Lower leg skin (tissue), 4 donors: ENCODE measurements at regions not wholly inside any gene's neighbourhood (a gene's known extent, or its start where the extent isn't known, plus 50 kb on each side); places are given as distances from the start of the nearest gene placed in this dataset.

Experiments used
- DNase-seq, 2 donors: peaks; one replicate each; pipeline ENCODE4 v3.0.0-alpha.2; 2019; ENCODE audit warnings: low spot score in 2 of 2
- H3K4me3 ChIP-seq: fragments of 200-600 bp; sonication (generic); 2 replicates; pipeline ENCODE4 v1.5.1; 2017; ENCODE audit warnings: mild to moderate bottlenecking, low read depth; ENCODE audit not compliant: poor library complexity, severe bottlenecking
- POLR2A ChIP-seq, 2 donors: fragments of 450-650 bp; IDR thresholded peaks; one replicate each; pipeline ENCODE4 v1.6.1; 2016 to 2017; ENCODE audit warnings: antibody characterized with exemption in 2 of 2, mild to moderate bottlenecking in 1 of 2, moderate library complexity in 1 of 2
- WGBS, 2 donors: methylation state at CpG; one replicate each; pipeline ENCODE4 v1.1.5; 2018; 5-methylcytosine and 5-hydroxymethylcytosine counted together
- intact Hi-C: fragments of 100-400 bp; cut with DNase I; formaldehyde crosslinking; loops from one replicate; pipeline ENCODE4 v1.15.0; 2023; ENCODE audit warnings: low total_unique reads
- TF ChIP-seq, protein P1 (sequence below), 3 donors: fragments of 450-650 bp; IDR thresholded peaks; one replicate each; pipeline ENCODE4 v1.5.1; 2016; ENCODE audit warnings: antibody characterized with exemption in 3 of 3, mild to moderate bottlenecking in 3 of 3, moderate library complexity in 2 of 3

GRCh38 chr2:219951099-219951498 is 323.7 kb downstream of the SLC4A3 start:
- intact Hi-C loops, result no loop called here
- DNase-seq, result no peak
- no peak for TF ChIP-seq POLR2A (IDR thresholded peaks at IDR 0.05)
- TF ChIP-seq, protein P1, sequence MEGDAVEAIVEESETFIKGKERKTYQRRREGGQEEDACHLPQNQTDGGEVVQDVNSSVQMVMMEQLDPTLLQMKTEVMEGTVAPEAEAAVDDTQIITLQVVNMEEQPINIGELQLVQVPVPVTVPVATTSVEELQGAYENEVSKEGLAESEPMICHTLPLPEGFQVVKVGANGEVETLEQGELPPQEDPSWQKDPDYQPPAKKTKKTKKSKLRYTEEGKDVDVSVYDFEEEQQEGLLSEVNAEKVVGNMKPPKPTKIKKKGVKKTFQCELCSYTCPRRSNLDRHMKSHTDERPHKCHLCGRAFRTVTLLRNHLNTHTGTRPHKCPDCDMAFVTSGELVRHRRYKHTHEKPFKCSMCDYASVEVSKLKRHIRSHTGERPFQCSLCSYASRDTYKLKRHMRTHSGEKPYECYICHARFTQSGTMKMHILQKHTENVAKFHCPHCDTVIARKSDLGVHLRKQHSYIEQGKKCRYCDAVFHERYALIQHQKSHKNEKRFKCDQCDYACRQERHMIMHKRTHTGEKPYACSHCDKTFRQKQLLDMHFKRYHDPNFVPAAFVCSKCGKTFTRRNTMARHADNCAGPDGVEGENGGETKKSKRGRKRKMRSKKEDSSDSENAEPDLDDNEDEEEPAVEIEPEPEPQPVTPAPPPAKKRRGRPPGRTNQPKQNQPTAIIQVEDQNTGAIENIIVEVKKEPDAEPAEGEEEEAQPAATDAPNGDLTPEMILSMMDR (IDR thresholded peaks at IDR 0.05), result no peak
- no peak overlapping the region for H3K4me3 ChIP-seq

DNA sequence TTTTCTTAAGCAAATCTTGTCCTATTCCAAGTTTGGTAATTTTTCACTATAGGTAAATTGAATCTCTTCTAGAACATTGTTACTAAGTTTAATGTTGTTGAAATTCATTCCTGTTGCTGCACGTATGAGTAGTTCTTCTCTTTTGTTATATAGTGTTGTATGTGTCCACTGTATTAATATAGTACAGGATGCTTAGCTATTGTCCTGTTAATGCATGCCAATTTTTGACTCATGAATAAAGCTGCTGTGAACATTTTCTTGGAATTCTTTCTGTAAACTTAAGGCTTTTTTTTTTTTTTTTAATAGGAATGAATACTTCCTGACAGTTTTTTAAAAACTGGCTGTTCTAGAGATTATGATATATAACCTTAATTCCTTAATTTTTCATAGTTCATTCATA is 326.9 kb downstream of the SLC4A3 start:
- TF ChIP-seq, protein P1 (IDR thresholded peaks at IDR 0.05), result no peak
- no peak for TF ChIP-seq POLR2A (IDR thresholded peaks at IDR 0.05)
- no peak for DNase-seq
- 63 to 64% methylated on average over 1 of the region's 1 CpG for WGBS, 2 donors
- intact Hi-C loops, result no loop called here
- H3K4me3 ChIP-seq, result no peak overlapping the region

DNA sequence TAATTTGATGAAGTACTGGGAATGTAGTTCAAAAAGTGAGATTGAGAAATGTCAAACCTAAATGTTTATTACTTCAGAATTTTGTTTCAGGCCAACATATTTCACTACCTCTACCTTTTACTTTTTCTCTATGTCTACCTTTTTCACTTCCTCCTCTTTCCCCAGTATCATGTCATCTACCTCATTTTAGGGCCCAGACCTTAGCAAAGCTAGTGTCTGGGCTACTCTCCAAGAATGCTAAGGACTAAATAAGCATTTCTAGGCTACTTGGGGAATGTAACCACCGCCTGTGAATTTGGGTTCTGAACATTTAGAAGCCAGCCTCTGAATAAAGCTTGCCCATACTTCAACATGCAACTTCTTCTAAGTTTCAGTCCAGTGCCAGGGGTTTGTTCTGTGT is 330.4 kb downstream of the SLC4A3 start:
- H3K4me3 ChIP-seq, result no peak overlapping the region
- TF ChIP-seq POLR2A (IDR thresholded peaks at IDR 0.05), result no peak
- TF ChIP-seq, protein P1 (IDR thresholded peaks at IDR 0.05), result no peak
- WGBS, 2 donors, result 29 to 90% methylated on average over 1 of the region's 1 CpG
- no peak for DNase-seq
- intact Hi-C loops, result no loop called here

- DNase-seq, result no peak
- 74 to 77% methylated on average over 1 of the region's 1 CpG for WGBS, 2 donors
- H3K4me3 ChIP-seq, result no peak overlapping the region
- intact Hi-C loops, result no loop called here
- no peak for TF ChIP-seq POLR2A (IDR thresholded peaks at IDR 0.05)
Observed at GRCh38 chr2:219958941-219959340, 331.5 kb downstream of the SLC4A3 start.

DNA sequence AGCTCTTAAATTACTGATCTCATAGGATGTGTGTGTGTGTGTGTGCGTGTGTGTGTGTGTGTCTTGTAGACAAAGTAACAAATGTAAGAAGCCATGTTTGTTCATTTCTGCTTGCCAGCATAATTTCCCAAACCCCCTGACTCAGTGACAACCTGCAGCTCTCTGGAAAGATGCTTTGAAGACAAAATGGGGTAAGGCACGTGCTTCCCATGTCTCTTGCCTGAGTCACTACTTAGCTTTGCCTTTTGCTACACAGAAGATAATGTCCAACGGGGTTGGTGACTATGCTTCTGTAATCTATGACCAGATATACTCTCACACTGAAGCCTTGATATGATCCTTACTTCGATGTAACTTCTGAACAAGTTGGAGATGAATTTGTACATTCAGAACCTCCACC is 332.0 kb downstream of the SLC4A3 start:
- no peak for DNase-seq
- no peak for TF ChIP-seq POLR2A (IDR thresholded peaks at IDR 0.05)
- TF ChIP-seq, protein P1 (IDR thresholded peaks at IDR 0.05), result no peak
- 80 to 88% methylated on average over 4 of the region's 4 CpGs for WGBS, 2 donors
- intact Hi-C loops, result no loop called here
- H3K4me3 ChIP-seq, result no peak overlapping the region

- 77 to 80% methylated on average over 4 of the region's 4 CpGs for WGBS, 2 donors
- DNase-seq, result no peak
- no peak for TF ChIP-seq POLR2A (IDR thresholded peaks at IDR 0.05)
- TF ChIP-seq, protein P1 (IDR thresholded peaks at IDR 0.05), result no peak
- no peak overlapping the region for H3K4me3 ChIP-seq
- intact Hi-C loops, result no loop called here
Observed at GRCh38 chr2:219961947-219962498, 334.6 kb downstream of the SLC4A3 start.
